ENCODE measurements at regions not wholly inside any gene's neighbourhood (a gene's known extent, or its start where the extent isn't known, plus 50 kb on each side); places are given as distances from the start of the nearest gene placed in this dataset.

GRCh38 chr10:128693493-128694131 is 567.4 kb upstream of the MKI67 start:
- no peak for TF ChIP-seq EZH2 (IDR thresholded peaks at IDR 0.05; ENCODE audit: borderline replicate concordance)
- TF ChIP-seq, protein P1, sequence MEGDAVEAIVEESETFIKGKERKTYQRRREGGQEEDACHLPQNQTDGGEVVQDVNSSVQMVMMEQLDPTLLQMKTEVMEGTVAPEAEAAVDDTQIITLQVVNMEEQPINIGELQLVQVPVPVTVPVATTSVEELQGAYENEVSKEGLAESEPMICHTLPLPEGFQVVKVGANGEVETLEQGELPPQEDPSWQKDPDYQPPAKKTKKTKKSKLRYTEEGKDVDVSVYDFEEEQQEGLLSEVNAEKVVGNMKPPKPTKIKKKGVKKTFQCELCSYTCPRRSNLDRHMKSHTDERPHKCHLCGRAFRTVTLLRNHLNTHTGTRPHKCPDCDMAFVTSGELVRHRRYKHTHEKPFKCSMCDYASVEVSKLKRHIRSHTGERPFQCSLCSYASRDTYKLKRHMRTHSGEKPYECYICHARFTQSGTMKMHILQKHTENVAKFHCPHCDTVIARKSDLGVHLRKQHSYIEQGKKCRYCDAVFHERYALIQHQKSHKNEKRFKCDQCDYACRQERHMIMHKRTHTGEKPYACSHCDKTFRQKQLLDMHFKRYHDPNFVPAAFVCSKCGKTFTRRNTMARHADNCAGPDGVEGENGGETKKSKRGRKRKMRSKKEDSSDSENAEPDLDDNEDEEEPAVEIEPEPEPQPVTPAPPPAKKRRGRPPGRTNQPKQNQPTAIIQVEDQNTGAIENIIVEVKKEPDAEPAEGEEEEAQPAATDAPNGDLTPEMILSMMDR (IDR thresholded peaks at IDR 0.05; ENCODE audit: poor library complexity), result no peak
- TF ChIP-seq EZH2phosphoT487 (IDR thresholded peaks at IDR 0.05; ENCODE audit: low read depth, severe bottlenecking, unreplicated experiment), result no peak
- H3K36me3 ChIP-seq (replicated peaks; ENCODE audit: insufficient read depth, low read depth), result no peaks in the 10 kb centered on the region
- H4K20me1 ChIP-seq (ENCODE audit: insufficient read depth, poor library complexity, severe bottlenecking), result no peaks in the 10 kb centered on the region
- H3K9me3 ChIP-seq (ENCODE audit: low read depth), result no peaks in the 10 kb centered on the region
- peaks cover 16% of the 10 kb centered on the region for H3K27me3 ChIP-seq
- DNase-seq (ENCODE audit: low spot score), result no peak
- no peak overlapping the region for H3K27ac ChIP-seq
- no peak overlapping the region for H3K4me3 ChIP-seq
- WGBS (ENCODE audit: low lambda C conversion rate, missing lambda C conversion rate), result 67% methylated on average over 10 of the region's 11 CpGs
- no peaks in the 10 kb centered on the region for H3K4me1 ChIP-seq (ENCODE audit: insufficient read depth)
- no peaks in the 10 kb centered on the region for H3K9me2 ChIP-seq (replicated peaks; ENCODE audit: insufficient read depth)
- H3K79me2 ChIP-seq, result no peaks in the 10 kb centered on the region
- no peak overlapping the region for H3K4me2 ChIP-seq
- H2AFZ ChIP-seq, result no peak overlapping the region

DNA sequence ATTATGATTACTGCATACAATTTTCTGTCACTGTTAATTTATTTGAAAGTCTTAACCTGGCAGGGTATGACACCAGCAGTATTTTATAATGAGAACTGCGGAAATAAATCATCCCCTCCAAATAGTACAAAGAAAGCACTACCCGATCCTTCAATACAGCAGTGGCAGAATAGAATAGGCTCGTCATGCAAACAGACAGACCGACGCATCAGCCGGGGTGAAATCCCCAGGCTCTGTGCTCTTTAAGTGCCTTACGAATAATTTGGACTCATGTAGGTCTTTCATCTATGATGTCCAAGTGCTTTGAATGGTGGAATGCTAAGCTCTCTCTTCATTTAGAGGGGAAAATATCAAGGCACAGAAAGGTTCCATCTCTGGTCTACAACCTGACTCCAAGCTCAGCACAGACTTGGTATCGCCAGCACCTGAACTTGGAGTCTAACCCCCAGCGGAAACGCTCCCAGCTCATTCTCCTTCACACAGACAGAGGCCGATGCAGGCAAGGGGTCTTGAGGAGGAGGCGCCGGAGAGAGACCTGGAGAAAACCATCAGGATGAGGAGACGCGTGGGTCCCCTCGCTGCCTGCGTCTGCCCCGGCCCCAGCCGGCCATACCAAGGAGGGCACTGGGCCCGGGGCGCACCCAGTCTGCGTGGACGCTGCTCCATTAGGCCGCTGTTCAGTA is 568.1 kb upstream of the MKI67 start:
- H2AFZ ChIP-seq, result no peak overlapping the region
- no peaks in the 10 kb centered on the region for H3K79me2 ChIP-seq
- 95% methylated on average over 24 of the region's 24 CpGs for WGBS (ENCODE audit: low lambda C conversion rate, missing lambda C conversion rate)
- H3K9me2 ChIP-seq (replicated peaks; ENCODE audit: insufficient read depth), result no peaks in the 10 kb centered on the region
- H4K20me1 ChIP-seq (ENCODE audit: insufficient read depth, poor library complexity, severe bottlenecking), result no peaks in the 10 kb centered on the region
- H3K27ac ChIP-seq, result no peak overlapping the region
- TF ChIP-seq, protein P1 (IDR thresholded peaks at IDR 0.05; ENCODE audit: poor library complexity), result no peak
- TF ChIP-seq EZH2 (IDR thresholded peaks at IDR 0.05; ENCODE audit: borderline replicate concordance) (no peak), EZH2phosphoT487 (IDR thresholded peaks at IDR 0.05; ENCODE audit: low read depth, severe bottlenecking, unreplicated experiment) (no peak)
- H3K4me2 ChIP-seq, result no peak overlapping the region
- no peak for DNase-seq (ENCODE audit: low spot score)
- H3K4me1 ChIP-seq (ENCODE audit: insufficient read depth), result no peaks in the 10 kb centered on the region
- no peaks in the 10 kb centered on the region for H3K36me3 ChIP-seq (replicated peaks; ENCODE audit: insufficient read depth, low read depth)
- no peak overlapping the region for H3K4me3 ChIP-seq
- no peaks in the 10 kb centered on the region for H3K9me3 ChIP-seq (ENCODE audit: low read depth)
- H3K27me3 ChIP-seq, result peaks cover 16% of the 10 kb centered on the region

- Histone ChIP-seq H2AFZ (no peak overlapping the region), H3K9me2 (replicated peaks; ENCODE audit: insufficient read depth) (no peaks in the 10 kb centered on the region), H3K9me3 (ENCODE audit: low read depth) (no peaks in the 10 kb centered on the region), H3K4me3 (no peak overlapping the region), H3K79me2 (no peaks in the 10 kb centered on the region), H3K4me1 (ENCODE audit: insufficient read depth) (no peaks in the 10 kb centered on the region), H3K36me3 (replicated peaks; ENCODE audit: insufficient read depth, low read depth) (no peaks in the 10 kb centered on the region), H3K27ac (no peak overlapping the region), H4K20me1 (ENCODE audit: insufficient read depth, poor library complexity, severe bottlenecking) (no peaks in the 10 kb centered on the region), H3K27me3 (peaks cover 16% of the 10 kb centered on the region), H3K4me2 (no peak overlapping the region)
- TF ChIP-seq EZH2 (IDR thresholded peaks at IDR 0.05; ENCODE audit: borderline replicate concordance) (no peak), EZH2phosphoT487 (IDR thresholded peaks at IDR 0.05; ENCODE audit: low read depth, severe bottlenecking, unreplicated experiment) (no peak)
- TF ChIP-seq, protein P1 (IDR thresholded peaks at IDR 0.05; ENCODE audit: poor library complexity), result no peak
- 93% methylated on average over 17 of the region's 17 CpGs for WGBS (ENCODE audit: low lambda C conversion rate, missing lambda C conversion rate)
- DNase-seq (ENCODE audit: low spot score), result no peak
These were observed 568.9 kb upstream of the MKI67 start for GRCh38 chr10:128694851-128695725.
